ENCODE measurements at regions not wholly inside any gene's neighbourhood (a gene's known extent, or its start where the extent isn't known, plus 50 kb on each side); places are given as distances from the start of the nearest gene placed in this dataset.

GRCh38 chr4:189832528-189832927 is 108.1 kb upstream of the FRG1 start:
- H3K79me2 ChIP-seq (ENCODE audit: control insufficient read depth, insufficient read depth, low read length): no peaks in the 10 kb centered on the region
- no peaks in the 10 kb centered on the region for H3K36me3 ChIP-seq (ENCODE audit: control insufficient read depth, insufficient read depth, low read length)
- no peak for DNase-seq (ENCODE audit: low read depth in 2 of 2)
- TF ChIP-seq EZH2 (IDR thresholded peaks at IDR 0.05; ENCODE audit: low read length, missing control alignments): no peak
- TF ChIP-seq CTCF (conservative IDR thresholded peaks at IDR 0.05 in 1 of 2, IDR thresholded peaks at IDR 0.05 in 1 of 2; ENCODE audit: low read depth in 1 of 2, low read length in 2 of 2): no peak
- H3K4me2 ChIP-seq (ENCODE audit: extremely low read depth, insufficient read depth, low read length): no peak overlapping the region
- H4K20me1 ChIP-seq (ENCODE audit: control insufficient read depth, extremely low read depth, insufficient read depth, low read length): no peaks in the 10 kb centered on the region
- H3K9me3 ChIP-seq (ENCODE audit: control insufficient read depth, insufficient read depth, low read depth, low read length): no peaks in the 10 kb centered on the region
- H3K9ac ChIP-seq (ENCODE audit: insufficient read depth, low read length): no peak overlapping the region
- no peak overlapping the region for H3K4me3 ChIP-seq (replicated peaks in 1 of 4; ENCODE audit: control extremely low read depth in 1 of 4, insufficient read depth in 1 of 4, low read depth in 3 of 4, low read length in 4 of 4)
- H3K27me3 ChIP-seq (ENCODE audit: control insufficient read depth, insufficient read depth, low read length): no peaks in the 10 kb centered on the region
- no peak overlapping the region for H2AFZ ChIP-seq (ENCODE audit: low read length)
- no peaks in the 10 kb centered on the region for H3K4me1 ChIP-seq (ENCODE audit: control insufficient read depth, extremely low read depth, insufficient read depth, low read length)
- H3K27ac ChIP-seq (ENCODE audit: insufficient read depth, low read length): no peak overlapping the region

GRCh38 chr4:189834616-189835015 is 106.1 kb upstream of the FRG1 start:
- Histone ChIP-seq H3K27me3 (ENCODE audit: control insufficient read depth, insufficient read depth, low read length) (no peaks in the 10 kb centered on the region), H3K9me3 (ENCODE audit: control insufficient read depth, insufficient read depth, low read depth, low read length) (no peaks in the 10 kb centered on the region), H3K27ac (ENCODE audit: insufficient read depth, low read length) (no peak overlapping the region), H3K4me3 (replicated peaks in 1 of 4; ENCODE audit: control extremely low read depth in 1 of 4, insufficient read depth in 1 of 4, low read depth in 3 of 4, low read length in 4 of 4) (no peak overlapping the region), H3K4me2 (ENCODE audit: extremely low read depth, insufficient read depth, low read length) (no peak overlapping the region), H3K4me1 (ENCODE audit: control insufficient read depth, extremely low read depth, insufficient read depth, low read length) (no peaks in the 10 kb centered on the region), H3K79me2 (ENCODE audit: control insufficient read depth, insufficient read depth, low read length) (no peaks in the 10 kb centered on the region), H3K9ac (ENCODE audit: insufficient read depth, low read length) (no peak overlapping the region), H4K20me1 (ENCODE audit: control insufficient read depth, extremely low read depth, insufficient read depth, low read length) (no peaks in the 10 kb centered on the region), H2AFZ (ENCODE audit: low read length) (no peak overlapping the region), H3K36me3 (ENCODE audit: control insufficient read depth, insufficient read depth, low read length) (no peaks in the 10 kb centered on the region)
- DNase-seq (ENCODE audit: low read depth in 2 of 2): no peak
- no peak for TF ChIP-seq CTCF (conservative IDR thresholded peaks at IDR 0.05 in 1 of 2, IDR thresholded peaks at IDR 0.05 in 1 of 2; ENCODE audit: low read depth in 1 of 2, low read length in 2 of 2)
- TF ChIP-seq EZH2 (IDR thresholded peaks at IDR 0.05; ENCODE audit: low read length, missing control alignments): no peak

GRCh38 chr4:189835505-189835904 is 105.2 kb upstream of the FRG1 start:
- no peaks in the 10 kb centered on the region for H3K27me3 ChIP-seq (ENCODE audit: control insufficient read depth, insufficient read depth, low read length)
- no peak overlapping the region for H2AFZ ChIP-seq (ENCODE audit: low read length)
- H3K9me3 ChIP-seq (ENCODE audit: control insufficient read depth, insufficient read depth, low read depth, low read length): no peaks in the 10 kb centered on the region
- H3K4me1 ChIP-seq (ENCODE audit: control insufficient read depth, extremely low read depth, insufficient read depth, low read length): no peaks in the 10 kb centered on the region
- no peak for DNase-seq (ENCODE audit: low read depth in 2 of 2)
- TF ChIP-seq CTCF (conservative IDR thresholded peaks at IDR 0.05 in 1 of 2, IDR thresholded peaks at IDR 0.05 in 1 of 2; ENCODE audit: low read depth in 1 of 2, low read length in 2 of 2): no peak
- no peak for TF ChIP-seq EZH2 (IDR thresholded peaks at IDR 0.05; ENCODE audit: low read length, missing control alignments)
- no peaks in the 10 kb centered on the region for H3K36me3 ChIP-seq (ENCODE audit: control insufficient read depth, insufficient read depth, low read length)
- H3K4me3 ChIP-seq (replicated peaks in 1 of 4; ENCODE audit: control extremely low read depth in 1 of 4, insufficient read depth in 1 of 4, low read depth in 3 of 4, low read length in 4 of 4): no peak overlapping the region
- H4K20me1 ChIP-seq (ENCODE audit: control insufficient read depth, extremely low read depth, insufficient read depth, low read length): no peaks in the 10 kb centered on the region
- no peaks in the 10 kb centered on the region for H3K79me2 ChIP-seq (ENCODE audit: control insufficient read depth, insufficient read depth, low read length)
- no peak overlapping the region for H3K27ac ChIP-seq (ENCODE audit: insufficient read depth, low read length)
- no peak overlapping the region for H3K9ac ChIP-seq (ENCODE audit: insufficient read depth, low read length)
- no peak overlapping the region for H3K4me2 ChIP-seq (ENCODE audit: extremely low read depth, insufficient read depth, low read length)

Data from fibroblast of lung (primary cell).